GM03348 (cell line): ENCODE measurements at regions not wholly inside any gene's neighbourhood (a gene's known extent, or its start where the extent isn't known, plus 50 kb on each side); places are given as distances from the start of the nearest gene placed in this dataset.

ENCODE experiments used
- DNase-seq: peaks from one replicate; pipeline ENCODE4 v3.0.0; 2012; ENCODE audit warnings: low spot score

- no peak for DNase-seq
These were observed 131.3 kb upstream of the RASSF8 start for GRCh38 chr12:25827141-25827540.

GRCh38 chr12:25827747-25828146 lies 130.7 kb upstream of the RASSF8 start:
- no peak for DNase-seq

- DNase-seq, result no peak
These were observed 130.3 kb upstream of the RASSF8 start for GRCh38 chr12:25828188-25828587.

GRCh38 chr12:25829192-25829591 lies 129.3 kb upstream of the RASSF8 start:
- DNase-seq, result peak; percentile 86

- DNase-seq, result peak; percentile 41
These were observed 128.0 kb upstream of the RASSF8 start for GRCh38 chr12:25830456-25830855.

- DNase-seq, result no peak
These were observed 124.8 kb upstream of the RASSF8 start for GRCh38 chr12:25833657-25834056.

- no peak for DNase-seq
These were observed 123.1 kb upstream of the RASSF8 start for GRCh38 chr12:25835385-25835784.

- no peak for DNase-seq
These were observed 120.5 kb upstream of the RASSF8 start for GRCh38 chr12:25838007-25838406.

GRCh38 chr12:25839470-25839869 lies 119.0 kb upstream of the RASSF8 start:
- no peak for DNase-seq

GRCh38 chr12:25840678-25841465 lies 117.6 kb upstream of the RASSF8 start:
- no peak for DNase-seq

- DNase-seq, result no peak
These were observed 116.2 kb upstream of the RASSF8 start for GRCh38 chr12:25842254-25842653.

- DNase-seq, result no peak
These were observed 114.5 kb upstream of the RASSF8 start for GRCh38 chr12:25843976-25844375.

- no peak for DNase-seq
These were observed 113.1 kb upstream of the RASSF8 start for GRCh38 chr12:25845415-25845814.

- DNase-seq, result no peak
These were observed 105.7 kb upstream of the RASSF8 start for GRCh38 chr12:25852792-25853191.

- DNase-seq, result no peak
These were observed 105.0 kb upstream of the RASSF8 start for GRCh38 chr12:25853316-25854095.

GRCh38 chr12:25854991-25855390 lies 103.5 kb upstream of the RASSF8 start:
- no peak for DNase-seq

GRCh38 chr12:25855716-25856115 lies 102.8 kb upstream of the RASSF8 start:
- peak; percentile 12 for DNase-seq

GRCh38 chr12:25859976-25860375 lies 98.5 kb upstream of the RASSF8 start:
- DNase-seq, result no peak

GRCh38 chr12:25861226-25861625 lies 97.3 kb upstream of the RASSF8 start:
- no peak for DNase-seq

GRCh38 chr12:25864306-25865276 lies 93.9 kb upstream of the RASSF8 start:
- DNase-seq, result peak; percentile 63

- no peak for DNase-seq
These were observed 91.7 kb upstream of the RASSF8 start for GRCh38 chr12:25866586-25867378.
